ENCODE measurements at regions not wholly inside any gene's neighbourhood (a gene's known extent, or its start where the extent isn't known, plus 50 kb on each side); places are given as distances from the start of the nearest gene placed in this dataset.

- DNase-seq = no peak
- H3K9ac ChIP-seq (ENCODE audit: insufficient read depth, low read length, poor library complexity, severe bottlenecking) = no peak overlapping the region
- H3K36me3 Mint-ChIP-seq = no peaks in the 10 kb centered on the region
- no peak overlapping the region for H3K27ac ChIP-seq (ENCODE audit: low read depth in 1 of 2, low read length in 2 of 2)
- no peaks in the 10 kb centered on the region for H3K27me3 ChIP-seq (ENCODE audit: control insufficient read depth in 2 of 2, insufficient read depth in 2 of 2, low read length in 2 of 2)
- intact Hi-C loops (cut with micrococcal nuclease) = no loop called here
- H3K27me3 Mint-ChIP-seq (ENCODE audit: low read depth in 3 of 3) = peaks cover 3 to 16% (median 7%) of the 10 kb centered on the region in 3 donors
- no peak overlapping the region for H3K4me3 Mint-ChIP-seq
- no peak overlapping the region for H3K27ac Mint-ChIP-seq
- H3K36me3 ChIP-seq (replicated peaks in 1 of 2; ENCODE audit: control insufficient read depth in 1 of 2, insufficient read depth in 2 of 2, low read length in 2 of 2) = no peaks in the 10 kb centered on the region
- no peak overlapping the region for H3K4me3 ChIP-seq (replicated peaks in 1 of 3; ENCODE audit: low read depth in 2 of 3, low read length in 3 of 3)
- H3K9me3 Mint-ChIP-seq = peaks cover 6 to 17% (median 8%) of the 10 kb centered on the region in 7 donors
- TF ChIP-seq CTCF (IDR thresholded peaks at IDR 0.05) = no peak
- H4K20me1 ChIP-seq (ENCODE audit: insufficient read depth, low read length) = no peaks in the 10 kb centered on the region
- no peaks in the 10 kb centered on the region for H3K4me1 ChIP-seq (ENCODE audit: control insufficient read depth in 1 of 2, insufficient read depth in 2 of 2, low read length in 2 of 2)
- no peak overlapping the region for H2AFZ ChIP-seq (ENCODE audit: insufficient read depth, low read depth, low read length, poor library complexity, severe bottlenecking)
- no peaks in the 10 kb centered on the region for H3K4me1 Mint-ChIP-seq
- no CpG with 5 or more reads among the region's 6 CpGs for WGBS (ENCODE audit: insufficient coverage)
- H3K4me2 ChIP-seq (replicated peaks; ENCODE audit: extremely low read depth, low read length, poor library complexity, severe bottlenecking) = no peak overlapping the region
- H3K9me3 ChIP-seq (replicated peaks in 1 of 2; ENCODE audit: control insufficient read depth in 1 of 2, insufficient read depth in 1 of 2, low read length in 2 of 2) = no peaks in the 10 kb centered on the region
- no peaks in the 10 kb centered on the region for H3K79me2 ChIP-seq (ENCODE audit: insufficient read depth, low read length)
Measured at GRCh38 chr10:29217292-29217738, 71.6 kb upstream of the LYZL1 start.

GRCh38 chr10:29223326-29223725 lies 65.5 kb upstream of the LYZL1 start:
- TF ChIP-seq CTCF (IDR thresholded peaks at IDR 0.05) = no peak
- no peak overlapping the region for H2AFZ ChIP-seq (ENCODE audit: insufficient read depth, low read depth, low read length, poor library complexity, severe bottlenecking)
- intact Hi-C loops (cut with micrococcal nuclease) = no loop called here
- Mint-ChIP-seq H3K27me3 (ENCODE audit: low read depth in 3 of 3) (peaks cover 3 to 18% (median 7%) of the 10 kb centered on the region in 3 donors), H3K9me3 (peaks cover 0 to 8% (median 2%) of the 10 kb centered on the region in 7 donors), H3K4me1 (no peaks in the 10 kb centered on the region), H3K4me3 (no peak overlapping the region), H3K36me3 (no peaks in the 10 kb centered on the region), H3K27ac (no peak overlapping the region)
- no peak overlapping the region for H3K4me2 ChIP-seq (replicated peaks; ENCODE audit: extremely low read depth, low read length, poor library complexity, severe bottlenecking)
- 83% methylated on average over 3 of the region's 4 CpGs for WGBS (ENCODE audit: insufficient coverage)
- no peaks in the 10 kb centered on the region for H3K36me3 ChIP-seq (replicated peaks in 1 of 2; ENCODE audit: control insufficient read depth in 1 of 2, insufficient read depth in 2 of 2, low read length in 2 of 2)
- H4K20me1 ChIP-seq (ENCODE audit: insufficient read depth, low read length) = no peaks in the 10 kb centered on the region
- no peaks in the 10 kb centered on the region for H3K4me1 ChIP-seq (ENCODE audit: control insufficient read depth in 1 of 2, insufficient read depth in 2 of 2, low read length in 2 of 2)
- no peak overlapping the region for H3K4me3 ChIP-seq (replicated peaks in 1 of 3; ENCODE audit: low read depth in 2 of 3, low read length in 3 of 3)
- no peaks in the 10 kb centered on the region for H3K9me3 ChIP-seq (replicated peaks in 1 of 2; ENCODE audit: control insufficient read depth in 1 of 2, insufficient read depth in 1 of 2, low read length in 2 of 2)
- H3K27ac ChIP-seq (ENCODE audit: low read depth in 1 of 2, low read length in 2 of 2) = no peak overlapping the region
- no peak overlapping the region for H3K9ac ChIP-seq (ENCODE audit: insufficient read depth, low read length, poor library complexity, severe bottlenecking)
- H3K79me2 ChIP-seq (ENCODE audit: insufficient read depth, low read length) = no peaks in the 10 kb centered on the region
- peaks cover 0 to 4% of the 10 kb centered on the region in 2 donors for H3K27me3 ChIP-seq (ENCODE audit: control insufficient read depth in 2 of 2, insufficient read depth in 2 of 2, low read length in 2 of 2)
- DNase-seq = no peak
